ENCODE measurements at regions not wholly inside any gene's neighbourhood (a gene's known extent, or its start where the extent isn't known, plus 50 kb on each side); places are given as distances from the start of the nearest gene placed in this dataset.

DNA sequence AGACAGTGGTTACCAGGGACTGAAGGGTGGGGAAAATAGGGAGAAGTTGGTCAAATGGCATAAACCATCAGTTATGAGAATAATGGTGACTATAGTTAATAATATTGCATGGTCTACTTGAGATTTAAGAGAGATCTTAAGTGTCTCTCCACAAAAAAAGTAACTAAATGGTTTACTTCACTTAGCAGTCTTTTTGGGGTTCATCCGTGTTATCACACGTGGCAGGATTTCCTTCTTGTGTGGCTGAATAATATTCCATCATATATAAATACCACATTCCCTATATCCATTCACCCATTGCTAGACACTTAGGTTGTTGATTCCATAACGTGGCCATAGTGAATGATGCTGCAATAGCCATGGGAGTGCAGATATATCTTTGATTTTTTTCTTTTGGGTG, 967.0 kb downstream of the UQCRFS1 start:
- FAIRE-seq (no peak), DNase-seq (ENCODE audit: low read depth, low spot score) (no peak)
- ChIA-PET CTCF (no interaction called here), POLR2A (no interaction called here)
- no TSS peak for BruUV-seq (replicated peaks)
- Histone ChIP-seq H3K9ac (replicated peaks; ENCODE audit: extremely low read depth, insufficient read depth, low read length) (no peak overlapping the region), H3K9me3 (replicated peaks; ENCODE audit: control insufficient read depth, insufficient read depth, low read length) (peaks cover 2% of the 10 kb centered on the region), H3K79me2 (ENCODE audit: control insufficient read depth, insufficient read depth, low read length) (no peaks in the 10 kb centered on the region), H4K20me1 (replicated peaks; ENCODE audit: control insufficient read depth, extremely low read depth, insufficient read depth, low read length) (no peaks in the 10 kb centered on the region), H3K4me2 (ENCODE audit: insufficient read depth, low read length) (no peak overlapping the region), H2AFZ (ENCODE audit: low read depth, low read length) (no peak overlapping the region), H3K9me1 (replicated peaks; ENCODE audit: control insufficient read depth, extremely low read depth, insufficient read depth, low read length) (no peaks in the 10 kb centered on the region), H3K36me3 (ENCODE audit: control insufficient read depth in 2 of 2, extremely low read depth in 1 of 2, insufficient read depth in 2 of 2, low read length in 2 of 2) (no peaks in the 10 kb centered on the region), H3K4me1 (ENCODE audit: control insufficient read depth, extremely low read depth, insufficient read depth, low read length) (no peaks in the 10 kb centered on the region), H3K4me3 (replicated peaks in 1 of 3; ENCODE audit: insufficient read depth in 1 of 3, low read depth in 1 of 3, low read length in 3 of 3) (no peak overlapping the region), H3K27ac (ENCODE audit: insufficient read depth, low read depth, low read length) (no peak overlapping the region), H3K27me3 (ENCODE audit: control insufficient read depth in 2 of 2, insufficient read depth in 2 of 2, low read length in 2 of 2) (no peaks in the 10 kb centered on the region)
- no peak for TF ChIP-seq FOS (IDR thresholded peaks at IDR 0.05; ENCODE audit: borderline replicate concordance, insufficient read depth, low read length)
- TF ChIP-seq POLR2AphosphoS5 (IDR thresholded peaks at IDR 0.05; ENCODE audit: insufficient read depth, low read depth, low read length): no peak
- no peak for TF ChIP-seq POLR2A (IDR thresholded peaks at IDR 0.05; ENCODE audit: low read depth, low read length)
- TF ChIP-seq, protein P1, sequence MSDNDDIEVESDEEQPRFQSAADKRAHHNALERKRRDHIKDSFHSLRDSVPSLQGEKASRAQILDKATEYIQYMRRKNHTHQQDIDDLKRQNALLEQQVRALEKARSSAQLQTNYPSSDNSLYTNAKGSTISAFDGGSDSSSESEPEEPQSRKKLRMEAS (IDR thresholded peaks at IDR 0.05; ENCODE audit: insufficient read depth, insufficient read length): no peak
- no peak for TF ChIP-seq GATA2 (IDR thresholded peaks at IDR 0.05; ENCODE audit: insufficient read depth, insufficient read length, low read depth, low read length)
- TF ChIP-seq, protein P2, sequence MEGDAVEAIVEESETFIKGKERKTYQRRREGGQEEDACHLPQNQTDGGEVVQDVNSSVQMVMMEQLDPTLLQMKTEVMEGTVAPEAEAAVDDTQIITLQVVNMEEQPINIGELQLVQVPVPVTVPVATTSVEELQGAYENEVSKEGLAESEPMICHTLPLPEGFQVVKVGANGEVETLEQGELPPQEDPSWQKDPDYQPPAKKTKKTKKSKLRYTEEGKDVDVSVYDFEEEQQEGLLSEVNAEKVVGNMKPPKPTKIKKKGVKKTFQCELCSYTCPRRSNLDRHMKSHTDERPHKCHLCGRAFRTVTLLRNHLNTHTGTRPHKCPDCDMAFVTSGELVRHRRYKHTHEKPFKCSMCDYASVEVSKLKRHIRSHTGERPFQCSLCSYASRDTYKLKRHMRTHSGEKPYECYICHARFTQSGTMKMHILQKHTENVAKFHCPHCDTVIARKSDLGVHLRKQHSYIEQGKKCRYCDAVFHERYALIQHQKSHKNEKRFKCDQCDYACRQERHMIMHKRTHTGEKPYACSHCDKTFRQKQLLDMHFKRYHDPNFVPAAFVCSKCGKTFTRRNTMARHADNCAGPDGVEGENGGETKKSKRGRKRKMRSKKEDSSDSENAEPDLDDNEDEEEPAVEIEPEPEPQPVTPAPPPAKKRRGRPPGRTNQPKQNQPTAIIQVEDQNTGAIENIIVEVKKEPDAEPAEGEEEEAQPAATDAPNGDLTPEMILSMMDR (IDR thresholded peaks at IDR 0.05; ENCODE audit: extremely low read depth in 1 of 2, insufficient read depth in 1 of 2, low read depth in 1 of 2, low read length in 2 of 2): no peak
- no peak for TF ChIP-seq EZH2 (IDR thresholded peaks at IDR 0.05; ENCODE audit: borderline replicate concordance, low read depth, low read length, severe bottlenecking)
- no peak for TF ChIP-seq JUN (IDR thresholded peaks at IDR 0.05; ENCODE audit: borderline replicate concordance, insufficient read depth, insufficient read length, low read depth)
- TF ChIP-seq MYC (IDR thresholded peaks at IDR 0.05; ENCODE audit: low read depth, low read length): no peak
- dilution Hi-C loops (cut with MboI; ENCODE audit: extremely low pct_ligation_motif_present, low sequenced_read_pairs): no loop called here
- intact Hi-C loops (cut with micrococcal nuclease): no loop called here

All from endothelial cell of umbilical vein (primary cell).